Esophagus muscularis mucosa (tissue), 4 donors: ENCODE measurements at regions not wholly inside any gene's neighbourhood (a gene's known extent, or its start where the extent isn't known, plus 50 kb on each side); places are given as distances from the start of the nearest gene placed in this dataset.

ENCODE experiments used
- CTCF ChIP-seq, 3 experiments: fragments of 200-600 bp in 2 of 3; fragments of 450-650 bp in 1 of 3; sonication (generic) in 2 of 3; IDR thresholded peaks; one replicate each; pipeline ENCODE4 v1.5.1; 2017 to 2019; ENCODE audit warnings: antibody characterized with exemption in 3 of 3, mild to moderate bottlenecking in 2 of 3, moderate library complexity in 1 of 3
- EP300 ChIP-seq: sonication (generic); formaldehyde crosslinking; IDR thresholded peaks from one replicate; pipeline ENCODE4 v1.6.1; 2017; ENCODE audit warnings: antibody characterized with exemption
- POLR2AphosphoS5 ChIP-seq, 2 donors: sonication (generic); formaldehyde crosslinking; IDR thresholded peaks; one replicate each; pipeline ENCODE4 v1.6.1; 2017; ENCODE audit warnings: antibody characterized with exemption in 2 of 2

DNA sequence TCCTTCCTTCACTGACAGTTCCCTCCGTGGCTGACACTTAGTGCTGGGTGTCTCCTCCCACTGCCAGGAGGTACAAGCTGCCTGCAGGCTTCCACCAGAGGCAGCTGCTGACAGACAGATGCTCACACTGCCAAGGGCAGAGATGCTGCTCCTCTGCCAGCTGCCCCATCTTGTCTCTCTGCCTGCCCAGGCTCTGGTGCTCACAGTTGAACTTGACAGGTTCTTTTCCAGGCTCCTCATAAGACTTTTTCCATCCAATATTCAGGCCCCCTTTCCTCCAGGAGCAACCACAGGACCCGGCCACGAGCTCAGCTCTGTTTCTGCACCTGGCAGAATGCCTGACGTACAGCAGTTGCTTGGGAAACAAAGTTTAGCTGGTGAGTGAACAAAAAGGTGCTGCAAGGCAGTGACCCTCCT, 79.8 kb downstream of the PSMB1 start:
- TF ChIP-seq EP300, result no peak
- TF ChIP-seq CTCF (IDR thresholded peaks at IDR 0.05), result no peak
- TF ChIP-seq POLR2AphosphoS5 (IDR thresholded peaks at IDR 0.05), result no peak
